Activated naive CD8-positive, alpha-beta T cell treated with anti-CD3 and anti-CD28 coated beads, Interleukin-2, amount 50 U/mL, for 24 hours (primary cell): ENCODE measurements at regions not wholly inside any gene's neighbourhood (a gene's known extent, or its start where the extent isn't known, plus 50 kb on each side); places are given as distances from the start of the nearest gene placed in this dataset.
"Not testable (repeated sequence)": the region's sequence is repeated elsewhere in the genome, so short reads cannot be mapped to it uniquely, and the experiment has no call there.

Experiments used
- ATAC-seq: fragments of 150-1000 bp; cut with Tn5 transposase; one replicate; pipeline ENCODE4 v1.10.0; 2021
- DNase-seq: peaks from one replicate; pipeline ENCODE4 v3.0.0; 2021
- H3K27ac Mint-ChIP-seq: one replicate; pipeline ENCODE4 v1.8.0; 2021; ENCODE audit warnings: mild to moderate bottlenecking, mixed read lengths
- H3K27me3 Mint-ChIP-seq: one replicate; pipeline ENCODE4 v1.8.0; 2021; ENCODE audit warnings: mixed read lengths
- H3K36me3 Mint-ChIP-seq: one replicate; pipeline ENCODE4 v1.8.0; 2021; ENCODE audit warnings: low read depth, mixed read lengths
- H3K4me1 Mint-ChIP-seq: one replicate; pipeline ENCODE4 v1.8.0; 2021; ENCODE audit warnings: mixed read lengths
- H3K4me3 Mint-ChIP-seq: one replicate; pipeline ENCODE4 v1.8.0; 2021; ENCODE audit warnings: mild to moderate bottlenecking, moderate library complexity, mixed read lengths
- H3K9me3 Mint-ChIP-seq: one replicate; pipeline ENCODE4 v1.8.0; 2021; ENCODE audit warnings: mixed read lengths

GRCh38 chr4:43089730-43090129, 197.2 kb downstream of the GRXCR1 start:
- no peak for ATAC-seq
- no peak for DNase-seq
- Mint-ChIP-seq H3K36me3 (no peaks in the 10 kb centered on the region), H3K4me3 (no peak overlapping the region), H3K9me3 (no peaks in the 10 kb centered on the region), H3K4me1 (no peaks in the 10 kb centered on the region), H3K27ac (no peak overlapping the region), H3K27me3 (no peaks in the 10 kb centered on the region)

DNA sequence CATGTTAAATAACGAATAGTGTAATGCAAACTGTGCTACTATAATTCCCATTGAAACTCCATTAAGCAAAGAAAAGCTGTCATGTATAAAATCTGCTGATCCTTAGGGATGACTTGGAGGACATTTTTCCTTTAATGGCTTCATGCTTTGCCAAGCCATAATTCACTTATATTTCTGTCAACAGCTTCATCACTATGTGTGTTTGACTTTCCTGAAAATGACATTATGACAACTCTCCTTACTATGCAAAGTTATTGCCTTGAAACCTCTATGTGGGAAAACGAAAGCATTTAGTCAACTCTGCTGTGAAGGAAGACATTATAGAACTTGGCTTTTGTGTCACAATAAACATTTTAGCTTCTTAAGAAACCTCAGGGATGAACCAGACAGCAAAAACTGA, 210.5 kb downstream of the GRXCR1 start:
- ATAC-seq: no peak
- H3K4me1 Mint-ChIP-seq: no peaks in the 10 kb centered on the region

DNA sequence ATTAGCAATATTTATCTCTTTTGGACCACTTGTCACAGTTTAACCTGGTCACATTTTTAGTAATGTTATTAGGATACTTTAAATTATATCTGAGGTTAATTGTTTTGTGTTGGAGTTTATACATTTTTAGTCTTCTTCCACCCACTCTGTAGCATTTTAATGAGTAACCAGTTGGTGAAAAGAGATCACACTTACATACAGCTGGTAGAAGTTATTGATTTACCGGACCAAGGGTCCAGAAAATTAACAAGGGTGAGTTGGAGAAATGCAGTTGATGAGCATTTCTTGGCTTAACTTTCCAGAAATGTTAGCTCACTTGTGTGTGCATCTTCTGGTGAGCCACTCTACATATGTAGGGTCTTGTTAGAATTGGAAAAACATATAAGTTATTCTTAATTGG, 219.6 kb downstream of the GRXCR1 start:
- ATAC-seq (no peak), DNase-seq (no peak)
- Mint-ChIP-seq H3K4me1 (no peaks in the 10 kb centered on the region), H3K27me3 (no peaks in the 10 kb centered on the region), H3K36me3 (no peaks in the 10 kb centered on the region), H3K9me3 (peaks cover 12% of the 10 kb centered on the region), H3K27ac (no peak overlapping the region), H3K4me3 (no peak overlapping the region)

More for the DNA sequence above, 210.5 kb downstream of the GRXCR1 start:
- H3K9me3 Mint-ChIP-seq: no peaks in the 10 kb centered on the region
- no peaks in the 10 kb centered on the region for H3K36me3 Mint-ChIP-seq
- H3K4me3 Mint-ChIP-seq: no peak overlapping the region
- no peak for DNase-seq
- H3K27me3 Mint-ChIP-seq: no peaks in the 10 kb centered on the region
- no peak overlapping the region for H3K27ac Mint-ChIP-seq

DNA sequence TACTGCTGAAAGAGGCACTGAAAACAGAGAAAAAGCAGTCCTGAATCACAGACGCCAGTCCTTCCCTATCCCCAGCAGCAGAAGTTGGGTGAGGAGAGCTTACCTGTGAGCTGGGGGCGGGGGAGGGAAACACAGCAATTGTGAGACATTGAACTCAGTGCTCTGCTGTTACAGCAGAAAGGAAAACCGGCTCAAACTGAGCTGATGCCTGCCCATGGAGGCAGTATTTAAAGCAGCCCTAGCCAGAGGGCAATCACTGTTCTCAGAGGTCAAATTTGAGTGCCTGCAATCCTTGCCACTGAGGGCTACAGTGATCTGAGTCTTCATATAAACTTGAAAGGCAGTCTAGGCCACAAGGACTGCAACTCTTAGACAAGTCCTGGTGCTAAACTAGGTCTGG, 220.7 kb downstream of the GRXCR1 start:
- no peak for DNase-seq
- Mint-ChIP-seq H3K36me3 (no peaks in the 10 kb centered on the region), H3K27me3 (no peaks in the 10 kb centered on the region), H3K9me3 (peaks cover 16% of the 10 kb centered on the region), H3K4me3 (no peak overlapping the region), H3K4me1 (no peaks in the 10 kb centered on the region), H3K27ac (no peak overlapping the region)
- no peak for ATAC-seq

DNA sequence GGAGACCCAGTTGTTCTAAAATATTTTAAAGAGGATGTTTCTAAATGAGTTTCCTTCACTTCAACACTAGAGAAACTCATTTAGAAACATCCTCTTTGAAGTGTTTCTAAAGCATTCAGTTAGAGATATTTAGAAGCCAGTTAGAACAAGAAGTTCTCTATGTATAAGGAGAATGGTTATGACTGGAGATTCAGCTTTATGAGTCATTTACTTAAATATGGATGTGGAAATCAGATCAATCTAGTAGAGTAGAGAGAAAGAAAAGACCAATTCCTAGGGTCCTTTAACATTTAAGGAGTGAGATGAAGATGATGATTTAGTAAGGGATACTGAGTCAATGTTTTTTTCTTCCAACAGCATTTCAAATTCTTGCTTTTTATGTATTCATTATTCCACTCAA, 234.1 kb downstream of the GRXCR1 start:
- peaks cover 4% of the 10 kb centered on the region for H3K9me3 Mint-ChIP-seq
- H3K27ac Mint-ChIP-seq: no peak overlapping the region
- H3K36me3 Mint-ChIP-seq: no peaks in the 10 kb centered on the region
- no peak for ATAC-seq
- H3K4me1 Mint-ChIP-seq: no peaks in the 10 kb centered on the region
- H3K4me3 Mint-ChIP-seq: no peak overlapping the region
- DNase-seq: no peak
- peaks cover 2% of the 10 kb centered on the region for H3K27me3 Mint-ChIP-seq

- Mint-ChIP-seq H3K4me3 (no peak overlapping the region), H3K4me1 (no peaks in the 10 kb centered on the region), H3K36me3 (no peaks in the 10 kb centered on the region), H3K27ac (no peak overlapping the region), H3K27me3 (no peaks in the 10 kb centered on the region), H3K9me3 (no peaks in the 10 kb centered on the region)
- DNase-seq (no peak), ATAC-seq (no peak)
These were observed 237.9 kb downstream of the GRXCR1 start for GRCh38 chr4:43130228-43131021.

- no peaks in the 10 kb centered on the region for H3K4me1 Mint-ChIP-seq
- no peak overlapping the region for H3K4me3 Mint-ChIP-seq
- no peaks in the 10 kb centered on the region for H3K9me3 Mint-ChIP-seq
- ATAC-seq (no peak), DNase-seq (peak; percentile 56)
- H3K36me3 Mint-ChIP-seq: no peaks in the 10 kb centered on the region
- no peaks in the 10 kb centered on the region for H3K27me3 Mint-ChIP-seq
- H3K27ac Mint-ChIP-seq: no peak overlapping the region
These were observed 239.6 kb downstream of the GRXCR1 start for GRCh38 chr4:43132010-43132582.

- Mint-ChIP-seq H3K9me3 (no peaks in the 10 kb centered on the region), H3K4me1 (no peaks in the 10 kb centered on the region), H3K27ac (no peak overlapping the region), H3K36me3 (no peaks in the 10 kb centered on the region), H3K27me3 (no peaks in the 10 kb centered on the region), H3K4me3 (no peak overlapping the region)
- DNase-seq (no peak), ATAC-seq (no peak)
These were observed 241.1 kb downstream of the GRXCR1 start for GRCh38 chr4:43133566-43133965.

DNA sequence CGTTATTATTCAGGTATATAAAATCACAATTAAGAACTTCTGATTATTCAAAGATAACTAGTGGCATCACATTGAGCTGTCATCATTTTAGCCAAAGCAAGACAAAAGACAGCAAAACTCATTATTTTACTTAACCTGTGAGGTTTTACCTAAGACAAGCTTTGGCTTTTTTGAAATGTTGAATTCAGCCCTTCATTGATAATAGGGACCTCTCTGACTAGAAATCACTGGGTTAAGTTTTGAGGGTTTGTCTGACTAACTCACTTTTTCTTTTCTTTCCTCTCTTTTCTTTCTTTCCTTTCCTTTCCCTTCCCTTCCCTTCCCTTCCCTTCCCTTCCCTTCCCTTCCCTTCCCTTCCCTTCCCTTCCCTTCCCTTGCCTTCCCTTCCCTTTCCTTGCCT, 244.2 kb downstream of the GRXCR1 start:
- H3K36me3 Mint-ChIP-seq: no peaks in the 10 kb centered on the region
- ATAC-seq (no peak), DNase-seq (no peak)
- no peaks in the 10 kb centered on the region for H3K4me1 Mint-ChIP-seq
- no peaks in the 10 kb centered on the region for H3K27me3 Mint-ChIP-seq
- H3K4me3 Mint-ChIP-seq: no peak overlapping the region
- no peaks in the 10 kb centered on the region for H3K9me3 Mint-ChIP-seq
- H3K27ac Mint-ChIP-seq: no peak overlapping the region

DNA sequence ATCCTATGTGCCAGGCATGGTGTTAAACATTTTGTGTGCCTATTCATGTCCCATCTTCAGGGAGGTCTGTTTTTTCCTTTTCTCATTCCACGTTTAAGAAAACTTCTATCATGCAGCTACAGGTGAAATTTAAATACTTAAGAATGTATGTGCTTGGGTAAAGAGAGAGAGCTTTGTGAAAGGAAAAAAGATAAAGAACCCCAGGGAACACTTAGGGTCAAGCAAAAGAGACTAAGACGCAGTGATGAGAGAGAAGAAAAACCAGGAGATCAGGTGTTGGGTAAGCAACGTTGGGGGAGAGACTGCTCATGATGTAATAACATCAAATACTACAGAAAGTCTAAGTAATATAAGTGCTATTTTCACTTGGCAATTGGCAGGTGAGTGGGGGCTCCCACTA, 253.7 kb downstream of the GRXCR1 start:
- Mint-ChIP-seq H3K36me3 (no peaks in the 10 kb centered on the region), H3K4me3 (no peak overlapping the region), H3K27ac (no peak overlapping the region), H3K27me3 (no peaks in the 10 kb centered on the region), H3K4me1 (no peaks in the 10 kb centered on the region), H3K9me3 (peaks cover 17% of the 10 kb centered on the region)
- DNase-seq: no peak
- ATAC-seq: no peak

GRCh38 chr4:43148481-43148880, 256.0 kb downstream of the GRXCR1 start:
- ATAC-seq (no peak), DNase-seq (no peak)
- peaks cover 23% of the 10 kb centered on the region for H3K9me3 Mint-ChIP-seq
- H3K27ac Mint-ChIP-seq: no peak overlapping the region
- H3K4me3 Mint-ChIP-seq: no peak overlapping the region
- H3K36me3 Mint-ChIP-seq: no peaks in the 10 kb centered on the region
- H3K27me3 Mint-ChIP-seq: no peaks in the 10 kb centered on the region
- no peaks in the 10 kb centered on the region for H3K4me1 Mint-ChIP-seq

DNA sequence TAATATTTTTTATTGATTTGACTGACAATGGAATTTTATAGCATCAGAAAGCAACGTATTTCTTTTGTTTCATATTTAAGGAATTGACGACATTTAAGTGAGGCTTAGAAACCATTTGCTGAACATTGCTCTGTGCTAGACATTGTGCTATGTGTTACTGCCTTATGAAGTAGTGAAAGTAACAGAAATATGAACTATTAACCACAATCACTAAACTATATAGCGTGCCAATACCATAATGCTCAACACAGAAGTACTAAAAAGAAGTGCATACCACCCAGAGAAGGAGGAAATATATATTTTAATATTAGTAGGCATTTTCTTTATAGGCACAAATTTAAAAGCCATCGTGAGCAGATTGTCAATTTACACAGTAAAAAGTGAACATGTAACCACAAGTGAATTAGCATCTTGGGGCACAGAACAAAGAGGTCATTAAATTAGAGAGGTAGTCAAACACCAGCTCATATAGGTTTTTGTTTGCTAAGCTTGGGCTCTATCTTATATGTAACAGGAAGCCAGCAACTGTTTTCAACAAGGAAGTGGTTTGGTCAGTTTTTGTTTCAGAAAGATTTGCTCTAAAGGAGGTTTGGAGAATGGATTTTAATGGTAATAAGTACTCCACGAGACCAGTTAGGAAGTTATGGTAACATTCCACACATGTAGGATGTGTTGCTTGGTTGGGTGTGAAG, 270.7 kb downstream of the GRXCR1 start:
- ATAC-seq (no peak), DNase-seq (no peak)
- Mint-ChIP-seq H3K36me3 (no peaks in the 10 kb centered on the region), H3K27ac (no peak overlapping the region), H3K9me3 (peaks cover 4% of the 10 kb centered on the region), H3K4me3 (no peak overlapping the region), H3K27me3 (no peaks in the 10 kb centered on the region), H3K4me1 (no peaks in the 10 kb centered on the region)

DNA sequence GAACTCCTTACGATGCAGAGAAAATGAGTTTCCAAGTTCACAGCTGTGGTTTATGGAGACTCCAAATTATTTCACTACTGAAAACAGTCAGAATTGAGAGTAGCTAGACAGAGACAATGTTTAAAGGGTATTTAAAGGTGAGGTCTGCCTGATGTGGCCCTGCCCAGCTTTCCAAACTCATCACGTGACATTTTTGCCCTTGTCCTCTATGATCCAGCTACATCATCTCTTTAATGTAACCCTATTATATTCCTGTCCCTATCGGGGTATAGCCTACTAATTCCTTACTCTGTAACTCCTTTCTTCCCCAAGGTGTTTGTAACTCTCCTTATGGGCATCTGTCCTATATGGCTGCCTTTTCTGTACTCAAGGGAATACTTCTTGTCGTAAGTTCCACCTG, 297.2 kb downstream of the GRXCR1 start:
- H3K4me1 Mint-ChIP-seq: no peaks in the 10 kb centered on the region

GRCh38 chr4:43212576-43212975, 320.1 kb downstream of the GRXCR1 start:
- not testable (repeated sequence) for ATAC-seq, H3K4me1 Mint-ChIP-seq, H3K4me3 Mint-ChIP-seq, H3K36me3 Mint-ChIP-seq, H3K27ac Mint-ChIP-seq, H3K27me3 Mint-ChIP-seq, DNase-seq
- peaks cover 12% of the 10 kb centered on the region for H3K9me3 Mint-ChIP-seq

More for the DNA sequence above, 297.2 kb downstream of the GRXCR1 start:
- DNase-seq (no peak), ATAC-seq (no peak)
- no peaks in the 10 kb centered on the region for H3K27me3 Mint-ChIP-seq
- no peaks in the 10 kb centered on the region for H3K36me3 Mint-ChIP-seq
- no peaks in the 10 kb centered on the region for H3K9me3 Mint-ChIP-seq
- no peak overlapping the region for H3K4me3 Mint-ChIP-seq
- H3K27ac Mint-ChIP-seq: no peak overlapping the region

GRCh38 chr4:43223820-43224219, 331.3 kb downstream of the GRXCR1 start:
- ATAC-seq: no peak
- no peak for DNase-seq
- H3K27ac Mint-ChIP-seq: no peak overlapping the region
- H3K36me3 Mint-ChIP-seq: no peaks in the 10 kb centered on the region
- peaks cover 3% of the 10 kb centered on the region for H3K9me3 Mint-ChIP-seq
- no peak overlapping the region for H3K4me3 Mint-ChIP-seq
- H3K4me1 Mint-ChIP-seq: no peaks in the 10 kb centered on the region
- H3K27me3 Mint-ChIP-seq: no peaks in the 10 kb centered on the region
